Ishikawa (cell line): ENCODE measurements at regions not wholly inside any gene's neighbourhood (a gene's known extent, or its start where the extent isn't known, plus 50 kb on each side); places are given as distances from the start of the nearest gene placed in this dataset.

Source experiments
- EP300 ChIP-seq: IDR thresholded peaks from 2 replicates; pipeline ENCODE4 v1.6.1; 2012; ENCODE audit warnings: borderline replicate concordance
- MAX ChIP-seq: IDR thresholded peaks from 2 replicates; pipeline ENCODE4 v1.6.1; 2012
- RAD21 ChIP-seq: IDR thresholded peaks from 2 replicates; pipeline ENCODE4 v1.6.1; 2012; ENCODE audit warnings: low read depth
- REST ChIP-seq: IDR thresholded peaks from 2 replicates; pipeline ENCODE4 v1.6.1; 2012; ENCODE audit warnings: low read depth, mild to moderate bottlenecking
- YY1 ChIP-seq: IDR thresholded peaks from 2 replicates; pipeline ENCODE4 v1.6.1; 2012; ENCODE audit warnings: low read depth

- no peak for TF ChIP-seq REST
- no peak for TF ChIP-seq MAX
- no peak for TF ChIP-seq EP300
- no peak for TF ChIP-seq RAD21
- TF ChIP-seq YY1 = no peak
These were observed 518.4 kb downstream of the TAF11L14 start for GRCh38 chr5:18152671-18153070.
